ENCODE measurements at regions not wholly inside any gene's neighbourhood (a gene's known extent, or its start where the extent isn't known, plus 50 kb on each side); places are given as distances from the start of the nearest gene placed in this dataset.
"Not testable (repeated sequence)": the region's sequence is repeated elsewhere in the genome, so short reads cannot be mapped to it uniquely, and the experiment has no call there.

DNA sequence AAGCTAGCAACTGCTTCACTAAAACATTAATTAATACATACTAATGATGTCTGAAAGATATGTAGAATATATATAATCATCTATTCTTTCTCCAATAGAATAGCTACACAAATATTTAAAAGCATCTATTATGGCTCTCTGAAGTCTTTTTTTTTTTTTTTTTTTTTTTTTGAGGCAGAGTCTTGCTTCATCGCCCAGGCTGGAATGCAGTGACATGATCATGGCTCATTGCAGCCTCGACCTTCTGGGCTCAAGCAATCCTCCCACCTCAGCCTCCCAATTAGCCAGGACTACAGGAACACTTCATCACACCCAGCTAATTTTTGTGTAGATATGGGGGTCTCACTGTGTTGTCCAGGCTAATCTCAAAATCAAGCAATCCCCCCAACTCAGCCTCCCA lies 120.4 kb upstream of the KYNU start:
- DNase-seq (ENCODE audit: low read depth), result no peak

DNA sequence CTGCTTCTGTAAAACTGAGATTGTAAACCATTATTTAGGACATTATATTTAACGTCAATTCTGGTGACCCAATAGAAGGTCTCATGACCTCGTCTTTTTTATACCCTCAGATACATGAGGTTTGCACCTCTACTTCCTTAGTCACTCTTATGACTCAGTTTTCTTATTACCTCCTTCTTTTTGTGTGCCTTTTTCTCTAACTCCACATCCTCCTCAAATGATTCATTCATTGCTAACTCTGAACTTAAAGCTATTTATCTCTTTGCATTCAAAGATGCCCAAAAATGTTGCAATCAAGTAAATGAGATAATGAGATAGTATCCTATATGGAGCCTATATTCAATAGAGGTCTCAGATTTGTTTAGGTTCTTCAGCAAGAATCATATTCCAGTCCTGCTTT lies 121.0 kb upstream of the KYNU start:
- DNase-seq (ENCODE audit: low read depth), result no peak

DNA sequence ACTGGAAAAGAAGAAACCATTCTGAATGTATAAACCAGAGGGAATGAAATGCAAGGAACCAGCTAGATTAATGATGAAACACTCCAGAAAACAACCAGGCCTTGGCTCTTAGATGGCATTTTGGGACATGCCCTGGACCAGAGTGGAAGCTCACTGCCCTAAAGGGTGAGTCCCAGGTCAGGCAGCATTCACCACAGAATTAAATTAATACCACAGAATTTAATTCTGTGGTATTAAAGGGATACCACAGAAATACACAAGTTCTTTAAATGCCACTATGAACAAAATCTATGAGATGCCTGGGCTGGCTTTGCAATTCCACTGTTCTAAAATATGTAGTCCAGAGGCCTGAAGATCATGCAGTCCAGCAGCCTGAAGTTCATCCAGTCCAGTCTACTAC lies 122.3 kb upstream of the KYNU start:
- DNase-seq (ENCODE audit: low read depth), result no peak

DNA sequence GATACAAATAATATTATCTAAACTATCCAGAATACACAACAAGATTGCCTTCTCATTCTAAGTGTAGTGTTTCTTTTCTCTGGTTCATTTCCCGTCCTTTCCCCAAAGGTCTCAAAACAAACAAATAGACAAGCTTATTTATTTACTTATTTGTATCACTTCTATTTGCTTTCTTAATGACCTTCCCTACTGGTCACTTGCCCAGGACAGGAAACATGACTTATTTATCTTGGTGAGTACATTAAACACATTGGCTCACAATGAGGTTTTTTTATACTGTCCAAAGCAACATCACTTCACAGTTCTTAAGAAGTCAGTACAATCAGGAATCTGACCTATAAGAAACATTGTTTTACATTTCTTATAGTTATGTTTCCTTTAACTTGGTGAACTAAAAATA lies 123.3 kb upstream of the KYNU start:
- no peak for DNase-seq (ENCODE audit: low read depth)

DNA sequence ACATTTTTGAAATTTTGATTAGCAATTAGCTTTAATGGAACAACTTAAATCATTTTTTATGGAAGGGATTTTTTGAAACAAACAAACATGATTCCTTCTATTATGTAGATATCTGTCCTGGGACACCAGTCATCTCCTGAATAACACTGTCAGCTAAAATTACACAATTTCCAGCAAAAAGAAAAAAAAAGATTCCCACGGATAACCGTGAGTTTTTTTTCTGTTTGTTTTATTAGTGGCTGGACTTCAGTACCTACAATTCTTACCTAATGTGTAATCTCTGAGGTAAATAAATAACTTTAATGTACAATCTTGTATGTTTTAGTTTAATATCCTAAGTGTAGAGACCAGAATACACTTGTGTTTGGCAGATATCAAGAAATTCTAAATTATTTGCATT lies 126.6 kb upstream of the KYNU start:
- no peak for DNase-seq (ENCODE audit: low read depth)

DNA sequence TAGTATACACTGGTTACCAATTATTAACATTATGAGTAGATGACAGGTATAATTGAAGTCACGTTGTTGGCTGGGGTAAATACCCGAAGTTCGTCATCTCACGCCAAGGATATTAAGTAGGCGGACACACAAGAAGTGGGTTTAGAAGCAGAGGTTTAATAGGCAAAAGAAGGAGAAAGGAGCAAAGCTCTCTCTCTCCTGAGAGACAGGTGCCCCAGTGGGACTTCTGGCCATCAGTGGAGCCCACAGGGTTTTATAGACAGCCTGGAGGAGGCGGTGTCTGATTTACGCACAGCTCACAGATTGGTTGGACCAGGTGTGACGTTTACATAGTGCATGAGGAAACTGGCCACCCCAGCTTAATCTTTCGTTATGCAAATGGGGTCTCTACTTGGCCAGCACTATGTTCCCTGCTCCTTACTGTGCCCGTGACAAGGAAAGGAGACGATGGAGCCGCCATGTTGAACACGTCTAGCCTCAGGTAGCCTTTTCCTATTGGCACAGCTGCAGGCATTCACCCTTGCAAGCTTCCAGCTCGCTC lies 128.8 kb upstream of the KYNU start:
- no peak for DNase-seq (ENCODE audit: low read depth)

DNA sequence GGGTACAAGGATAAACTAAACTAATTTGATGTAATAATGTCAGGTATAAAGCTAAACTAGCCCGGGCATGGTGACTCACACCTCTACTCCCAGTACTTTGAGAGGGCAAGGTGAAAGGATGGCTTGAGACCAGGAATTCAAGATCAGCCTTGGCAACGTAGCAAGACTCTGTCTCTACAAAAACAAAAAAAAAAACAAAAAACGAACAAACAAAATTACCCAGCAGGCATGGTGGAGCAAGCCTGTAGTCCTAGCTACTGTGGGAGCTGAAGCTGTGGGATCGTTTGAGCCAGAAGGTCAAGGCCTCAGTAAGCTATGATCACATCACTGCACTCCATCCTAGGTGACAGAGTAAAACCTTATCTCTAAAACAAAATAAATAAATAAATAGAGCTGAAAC lies 131.8 kb upstream of the KYNU start:
- no peak for DNase-seq (ENCODE audit: low read depth)

DNA sequence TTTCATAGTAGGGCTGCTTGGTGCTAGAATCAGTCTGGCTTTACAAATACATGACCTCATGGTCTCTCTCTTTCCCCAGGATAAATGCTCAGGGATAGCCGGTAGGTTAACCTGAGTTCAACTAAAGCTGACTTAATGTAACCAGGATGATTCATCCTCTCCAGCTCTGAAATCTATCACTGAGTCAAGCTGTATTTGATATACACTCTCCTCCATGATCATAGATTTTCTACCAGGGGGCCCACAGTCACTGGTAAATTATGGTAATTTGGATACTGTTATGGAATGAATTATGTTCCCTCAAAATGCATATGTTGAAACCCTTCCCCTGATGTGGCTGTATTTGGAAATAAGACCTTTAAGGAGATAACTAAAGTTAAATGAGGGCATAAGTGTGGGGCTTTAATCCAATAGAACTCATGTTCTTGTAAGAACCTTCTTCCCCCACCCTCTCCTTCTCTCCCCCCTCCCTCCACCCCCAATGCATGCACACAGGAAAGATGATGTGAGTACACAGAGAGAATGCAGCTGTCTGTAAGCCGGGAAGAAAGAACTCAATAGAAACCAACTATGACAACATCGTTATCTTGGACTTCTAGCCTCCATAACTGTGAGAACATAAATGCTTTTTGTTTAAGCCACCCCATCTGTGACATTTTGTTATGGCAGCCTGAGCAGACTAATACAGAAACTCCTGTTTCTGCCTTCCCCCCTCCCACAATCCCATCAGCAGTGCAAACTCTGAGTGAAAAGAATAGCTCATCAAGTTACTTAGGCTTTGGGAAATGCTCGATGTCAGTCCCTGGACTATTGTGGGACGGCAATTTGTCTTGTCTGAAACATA lies 134.9 kb upstream of the KYNU start:
- no peak for DNase-seq (ENCODE audit: low read depth)

DNA sequence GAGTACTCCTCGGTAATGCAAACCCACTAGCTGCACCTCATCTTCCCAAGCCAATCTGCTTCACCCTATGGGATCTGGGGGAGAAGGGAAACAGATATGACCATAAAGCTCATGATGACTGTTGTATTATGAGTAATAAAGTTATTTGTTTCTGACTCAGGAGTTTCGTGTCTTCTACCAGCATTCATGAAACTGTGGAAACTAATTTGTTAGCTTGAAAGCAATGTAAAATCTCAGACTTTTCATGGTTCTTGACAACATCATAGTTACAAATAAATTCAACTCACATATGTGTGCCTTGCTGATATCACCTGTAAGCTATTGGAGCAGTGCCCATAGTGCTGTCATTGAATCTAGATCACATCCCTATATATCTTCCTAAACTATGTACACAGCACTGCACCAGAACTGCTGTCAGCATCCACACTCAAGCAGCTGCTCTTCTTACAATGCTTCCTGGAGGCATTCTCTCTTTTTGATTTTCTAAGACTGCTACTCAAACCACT lies 135.6 kb upstream of the KYNU start:
- DNase-seq (ENCODE audit: low read depth), result no peak

DNA sequence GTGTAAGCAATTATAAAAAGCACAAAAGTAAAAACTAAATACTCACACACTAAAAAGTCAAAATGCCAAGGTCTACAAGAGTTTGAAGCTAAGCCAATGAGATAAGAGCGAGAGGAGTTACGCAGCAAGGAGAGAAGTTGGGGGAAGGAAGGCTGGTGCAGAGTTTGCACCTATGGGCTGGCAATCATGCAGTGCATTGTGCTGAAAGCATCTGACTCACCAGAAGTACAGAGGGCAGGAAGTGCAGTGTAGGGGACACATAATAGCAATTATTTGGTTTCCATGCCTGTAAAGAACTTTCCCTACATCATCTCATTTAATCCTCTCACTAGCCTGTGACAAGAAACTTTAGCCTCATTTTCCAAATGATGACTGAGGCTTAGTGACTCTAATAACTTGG lies 142.7 kb upstream of the KYNU start:
- DNase-seq (ENCODE audit: low read depth), result no peak

DNA sequence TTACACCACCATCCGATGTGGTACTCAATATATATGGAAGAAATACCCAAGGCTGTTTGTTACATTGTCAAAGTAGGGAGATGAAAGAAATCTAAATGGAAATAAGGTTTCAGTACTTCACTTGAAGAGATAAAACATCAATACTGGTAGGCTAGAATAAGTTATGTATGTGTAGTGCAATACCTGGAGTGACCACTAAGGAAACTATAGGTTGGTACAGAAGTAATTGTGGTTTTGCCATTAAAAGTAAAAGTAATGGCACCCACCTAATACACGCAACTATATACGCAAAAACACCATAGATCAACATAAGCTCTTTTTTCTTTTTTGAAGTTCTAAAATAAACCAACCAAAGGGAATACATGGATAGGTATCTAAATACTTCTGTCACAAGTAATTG lies 143.2 kb upstream of the KYNU start:
- DNase-seq (ENCODE audit: low read depth), result no peak

DNA sequence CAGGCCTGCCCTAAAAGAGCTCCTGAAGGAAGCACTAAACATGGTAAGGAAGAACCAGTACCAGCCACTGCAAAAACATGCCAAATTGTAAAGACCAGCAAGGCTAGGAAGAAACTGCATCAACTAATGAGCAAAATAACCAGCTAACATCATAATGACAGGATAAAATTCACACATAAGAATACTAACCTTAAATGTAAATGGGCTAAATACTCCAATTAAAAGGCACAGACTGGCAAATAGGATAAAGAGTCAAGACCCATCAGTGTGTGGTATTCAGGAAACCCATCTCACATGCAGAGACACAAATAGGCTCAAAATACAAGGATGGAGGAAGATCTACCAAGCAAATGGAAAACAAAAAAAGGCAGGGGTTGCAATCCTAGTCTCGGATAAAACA lies 147.7 kb upstream of the KYNU start:
- not testable (repeated sequence) for DNase-seq (ENCODE audit: low read depth)

DNA sequence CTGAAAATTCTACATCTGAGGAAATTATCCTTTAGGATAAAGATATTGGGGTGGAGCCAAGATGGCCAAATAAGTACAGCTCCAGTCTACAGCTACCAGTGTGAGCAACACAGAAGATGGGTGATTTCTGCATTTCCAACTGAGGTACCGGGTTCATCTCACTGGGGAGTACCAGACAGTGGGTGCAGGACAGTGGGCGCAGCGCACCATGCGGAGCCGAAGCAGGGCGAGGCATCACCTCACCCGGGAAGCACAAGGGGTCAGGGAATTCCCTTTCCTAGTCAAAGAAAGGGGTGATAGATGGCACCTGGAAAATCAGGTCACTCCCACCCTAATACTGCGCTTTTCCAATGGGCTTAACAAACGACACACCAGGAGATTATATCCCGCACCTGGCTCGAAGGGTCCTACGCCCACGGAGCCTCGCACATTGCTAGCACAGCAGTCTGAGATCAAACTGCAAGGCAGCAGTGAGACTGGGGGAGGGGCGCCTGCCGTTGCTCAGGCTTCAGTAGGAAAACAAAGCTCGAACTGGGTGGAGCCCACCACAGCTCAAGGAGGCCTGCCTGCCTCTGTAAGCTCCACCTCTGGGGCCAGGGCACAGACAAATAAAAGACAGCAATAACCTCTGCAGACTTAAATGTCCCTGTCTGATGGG lies 149.5 kb upstream of the KYNU start:
- DNase-seq (ENCODE audit: low read depth), result not testable (repeated sequence)

DNA sequence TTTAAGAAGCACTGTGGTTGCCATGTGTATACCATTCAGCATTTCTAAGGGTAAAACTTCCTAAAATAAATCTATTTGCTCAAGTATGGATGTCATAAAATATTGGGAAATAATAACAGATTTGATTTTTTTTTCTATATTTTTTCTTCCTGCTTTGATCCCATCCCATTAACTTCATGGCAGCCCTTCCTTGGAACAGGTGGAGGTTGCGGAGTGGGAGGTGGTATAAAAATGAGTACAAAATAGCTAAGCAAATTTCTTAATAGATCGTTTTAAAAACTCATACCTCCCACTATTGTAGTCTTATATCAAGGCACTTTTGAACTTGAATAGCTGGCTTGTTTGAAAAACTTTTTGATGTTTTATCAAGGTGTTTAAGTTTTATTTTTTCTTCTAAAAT lies 152.1 kb upstream of the KYNU start:
- no peak for DNase-seq (ENCODE audit: low read depth)

DNA sequence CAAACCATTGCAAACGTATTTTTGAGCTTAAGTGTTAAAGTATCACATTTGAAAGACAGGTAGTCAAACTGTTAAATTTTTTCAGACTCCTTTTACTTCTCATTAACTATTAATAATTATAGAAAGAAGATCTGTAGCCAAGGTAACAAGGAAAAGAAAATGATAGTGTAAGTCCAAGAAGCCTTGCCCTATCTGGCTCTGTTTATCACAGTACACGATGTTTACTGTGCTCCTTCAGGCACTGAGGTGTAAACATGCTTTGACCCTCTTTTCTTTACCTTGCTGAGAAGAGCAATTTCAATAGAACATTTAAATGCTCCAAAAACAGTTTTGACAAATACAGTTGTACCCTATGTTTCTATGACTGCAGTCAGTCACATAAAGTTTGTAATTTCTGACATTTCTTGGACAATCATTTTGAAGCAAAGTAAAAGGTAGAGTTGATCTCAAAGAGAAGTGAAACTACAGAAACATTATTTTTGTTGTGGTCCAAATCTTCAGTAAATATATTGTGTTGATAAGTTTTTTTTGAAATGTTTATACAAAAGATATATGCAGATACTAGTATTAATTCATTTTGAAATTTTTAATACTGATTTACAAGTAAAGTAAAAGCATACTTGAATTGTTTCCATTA lies 152.6 kb upstream of the KYNU start:
- no peak for DNase-seq (ENCODE audit: low read depth)

DNA sequence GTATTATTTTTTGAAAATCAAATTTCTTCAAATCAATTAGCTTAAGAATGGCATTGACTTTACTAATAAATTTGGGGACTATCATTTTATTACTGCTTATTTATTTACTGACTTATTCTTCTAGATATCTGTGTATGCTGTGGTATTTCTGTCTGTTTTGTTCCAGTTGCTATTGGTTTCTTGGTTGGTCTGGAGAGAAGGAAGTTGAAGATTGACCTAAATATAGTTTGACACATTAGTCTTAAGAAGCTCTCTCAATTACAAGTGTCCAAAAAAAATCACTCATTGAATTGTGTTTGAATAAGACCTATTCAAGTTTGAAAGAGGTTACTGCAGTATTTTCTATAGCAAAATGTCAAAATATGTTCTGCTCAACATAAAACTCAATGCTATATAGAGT lies 153.3 kb upstream of the KYNU start:
- DNase-seq (ENCODE audit: low read depth), result no peak

DNA sequence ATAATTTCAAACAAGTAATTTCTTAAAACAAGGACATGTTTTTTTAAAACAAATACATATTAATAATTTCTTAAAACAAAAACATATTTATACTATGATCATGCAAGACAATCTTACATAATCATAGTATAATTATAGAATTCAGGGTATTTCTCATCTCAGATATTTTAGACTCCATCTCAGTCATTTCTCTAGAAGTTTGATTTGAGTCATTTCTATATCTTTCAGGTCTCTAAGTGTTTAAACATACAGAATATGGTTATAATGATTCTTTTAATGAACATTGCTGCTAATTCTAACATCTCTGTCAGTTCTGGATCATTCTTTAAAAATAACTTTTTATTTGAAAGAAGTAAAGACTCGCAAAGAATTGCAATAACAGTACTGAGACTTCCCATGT lies 154.2 kb upstream of the KYNU start:
- no peak for DNase-seq (ENCODE audit: low read depth)

DNA sequence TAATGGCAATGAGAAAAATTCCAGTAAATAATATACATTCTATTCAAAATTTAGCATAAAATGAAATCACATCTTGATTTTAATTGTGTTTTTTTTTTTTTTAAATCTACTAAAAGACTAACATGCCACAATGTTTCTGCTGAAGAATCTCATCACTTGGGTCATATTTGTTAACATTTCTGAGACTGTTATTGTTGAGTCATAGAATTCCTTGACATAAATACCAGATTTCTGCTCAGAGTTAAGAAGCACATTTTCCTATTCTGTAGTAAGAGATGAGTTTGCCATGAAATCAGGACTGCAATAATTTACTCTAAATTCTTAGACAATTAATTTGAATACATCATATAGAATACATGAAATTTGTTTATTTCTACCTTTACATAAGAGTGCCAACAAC lies 154.9 kb upstream of the KYNU start:
- DNase-seq (ENCODE audit: low read depth), result no peak

DNA sequence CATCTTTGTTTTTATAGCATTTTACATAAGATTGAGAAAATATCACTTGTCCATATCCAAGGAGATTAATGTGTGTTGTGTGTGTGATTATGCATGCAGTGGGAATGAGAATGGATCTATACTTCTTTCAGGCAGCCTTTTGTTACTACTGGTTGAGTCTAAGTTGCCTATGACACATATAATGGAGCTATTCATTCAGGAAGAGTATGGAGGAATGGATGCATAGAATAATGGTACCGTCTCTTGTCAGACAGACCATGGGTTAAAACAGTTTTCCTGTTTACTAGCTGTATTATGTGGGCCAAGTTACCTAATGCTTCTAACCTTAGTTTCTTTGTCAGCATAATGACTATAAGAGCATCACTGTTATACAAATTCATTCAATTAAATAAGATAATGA lies 155.4 kb upstream of the KYNU start:
- DNase-seq (ENCODE audit: low read depth), result no peak

DNA sequence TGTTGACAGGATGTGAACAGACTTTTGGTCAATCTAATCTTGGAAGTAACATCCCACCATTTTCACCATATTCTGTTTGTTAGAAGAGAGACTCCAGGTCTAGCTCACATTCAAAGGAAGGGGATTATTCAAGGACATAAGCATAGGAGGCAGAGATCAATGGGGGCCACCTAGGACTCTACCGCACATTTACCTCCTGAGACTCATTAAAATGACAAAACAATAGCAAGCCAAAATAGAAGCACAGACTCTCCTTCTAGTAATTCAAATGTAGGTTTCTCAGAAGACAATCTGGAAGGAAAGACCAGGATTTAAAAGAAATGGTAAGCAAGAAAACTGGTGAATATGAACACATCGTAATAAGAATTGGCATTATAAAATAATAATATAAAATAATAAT lies 156.4 kb upstream of the KYNU start:
- DNase-seq (ENCODE audit: low read depth), result no peak

DNA sequence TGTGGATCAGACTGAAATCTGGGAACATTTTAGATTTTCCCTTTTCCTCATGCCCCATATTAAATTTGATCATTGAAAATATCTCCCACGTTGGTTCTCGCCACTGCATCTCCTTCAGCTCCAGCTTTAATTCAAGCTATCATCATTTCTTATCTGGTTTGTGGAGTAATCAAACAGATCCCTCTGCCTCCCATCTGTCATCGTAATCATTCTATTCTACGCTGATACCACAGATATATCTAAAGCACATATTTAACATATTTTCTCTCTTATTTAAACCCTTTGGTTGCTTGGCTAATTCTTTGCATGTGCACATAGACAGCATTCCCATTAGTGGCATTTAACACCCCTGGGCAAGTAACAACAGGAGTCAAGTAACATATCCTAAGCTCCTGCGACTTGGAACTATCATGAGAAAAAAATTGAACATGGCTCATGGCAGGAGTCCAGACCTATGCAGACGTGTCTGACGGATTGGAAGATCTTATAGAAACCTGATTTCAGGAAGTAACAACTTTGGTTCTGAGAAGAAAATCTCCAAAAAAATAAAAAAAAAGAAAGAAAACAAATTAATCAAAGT lies 158.8 kb upstream of the KYNU start:
- DNase-seq (ENCODE audit: low read depth), result no peak

DNA sequence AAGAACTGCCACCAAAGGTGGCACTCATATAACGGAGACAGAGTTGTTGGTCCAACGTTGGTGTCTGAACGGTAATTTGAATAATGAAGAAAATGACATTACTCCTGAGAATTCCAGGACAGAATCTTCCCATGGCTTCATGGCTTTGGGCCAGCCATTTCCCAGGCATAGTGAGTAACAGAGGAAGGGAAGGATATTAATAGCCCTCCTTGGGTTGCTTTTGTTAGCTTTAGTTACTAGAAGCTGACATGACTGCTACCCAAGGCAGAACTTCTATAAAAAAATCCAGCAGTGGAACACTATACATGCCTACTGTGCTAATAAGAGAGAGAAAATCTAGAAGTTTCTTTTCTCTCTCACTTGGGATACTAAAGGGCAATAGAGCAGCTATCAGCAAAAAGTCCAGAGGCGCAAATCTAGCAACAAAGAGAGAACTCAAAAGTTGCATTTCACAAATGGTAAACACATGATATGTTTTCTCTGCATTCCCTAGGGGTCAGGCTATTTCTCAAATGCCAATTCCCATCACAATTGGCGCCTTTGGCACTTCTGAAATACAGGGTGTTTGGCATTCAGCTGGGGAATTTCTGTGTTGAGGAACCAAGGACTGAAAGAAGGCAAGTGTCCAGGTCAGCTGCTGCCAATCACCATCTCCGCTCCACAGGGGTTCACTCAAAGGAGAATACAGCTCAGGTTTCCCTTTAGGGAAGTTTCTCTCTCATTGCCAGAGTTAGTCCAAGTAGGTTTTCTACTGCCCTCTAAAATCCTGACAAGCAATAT lies 160.8 kb upstream of the KYNU start:
- no peak for DNase-seq (ENCODE audit: low read depth)

Data from GM04504 (cell line).